ENCODE measurements at regions not wholly inside any gene's neighbourhood (a gene's known extent, or its start where the extent isn't known, plus 50 kb on each side); places are given as distances from the start of the nearest gene placed in this dataset.

DNA sequence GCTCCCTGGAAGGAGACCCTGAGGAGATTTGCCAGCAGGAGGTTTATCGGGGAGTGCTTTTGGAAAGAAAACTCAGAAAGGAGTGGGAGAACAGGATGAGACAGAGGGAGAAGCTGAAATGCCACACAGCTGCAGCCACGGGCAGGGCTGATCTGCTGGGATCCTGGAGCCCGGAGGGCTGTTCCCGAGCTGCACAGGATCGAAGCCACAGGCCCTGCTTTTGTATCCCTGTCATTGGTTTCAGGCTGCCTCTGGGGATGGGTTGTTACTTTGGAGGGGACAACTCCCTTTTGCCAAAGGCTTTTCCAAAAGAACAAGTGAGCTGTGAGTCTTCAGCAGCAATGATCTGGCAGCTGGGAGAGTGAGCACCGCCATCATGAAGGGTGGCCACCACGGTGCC, 152.5 kb upstream of the PTCH1 start:
- H3K4me3 Mint-ChIP-seq = no peak overlapping the region
- Histone ChIP-seq H3K4me3 (ENCODE audit: low read length) (no peak overlapping the region), H3K4me1 (ENCODE audit: control insufficient read depth, insufficient read depth, low read length) (no peaks in the 10 kb centered on the region), H3K36me3 (ENCODE audit: control insufficient read depth, insufficient read depth, low read length) (no peaks in the 10 kb centered on the region), H3K9ac (ENCODE audit: extremely low read depth, low read length, poor library complexity, severe bottlenecking) (no peak overlapping the region), H3K9me3 (ENCODE audit: control insufficient read depth, low read length) (no peaks in the 10 kb centered on the region), H3K27ac (ENCODE audit: low read depth, low read length) (no peak overlapping the region), H3K27me3 (ENCODE audit: control insufficient read depth, insufficient read depth, low read length, poor library complexity, severe bottlenecking) (peaks cover 6% of the 10 kb centered on the region)
- peaks cover 23% of the 10 kb centered on the region for H3K4me1 Mint-ChIP-seq
- no peaks in the 10 kb centered on the region for H3K36me3 Mint-ChIP-seq (ENCODE audit: low read depth)
- H3K27me3 Mint-ChIP-seq (ENCODE audit: insufficient read depth) = peaks cover 13% of the 10 kb centered on the region
- H3K9me3 Mint-ChIP-seq = no peaks in the 10 kb centered on the region
- H3K27ac Mint-ChIP-seq = no peak overlapping the region
- 85 to 87% methylated on average over 5 to 7 of the region's 7 CpGs for WGBS, 2 experiments (ENCODE audit: insufficient coverage in 1 of 2, insufficient read length in 1 of 2)
- TF ChIP-seq, protein P1, sequence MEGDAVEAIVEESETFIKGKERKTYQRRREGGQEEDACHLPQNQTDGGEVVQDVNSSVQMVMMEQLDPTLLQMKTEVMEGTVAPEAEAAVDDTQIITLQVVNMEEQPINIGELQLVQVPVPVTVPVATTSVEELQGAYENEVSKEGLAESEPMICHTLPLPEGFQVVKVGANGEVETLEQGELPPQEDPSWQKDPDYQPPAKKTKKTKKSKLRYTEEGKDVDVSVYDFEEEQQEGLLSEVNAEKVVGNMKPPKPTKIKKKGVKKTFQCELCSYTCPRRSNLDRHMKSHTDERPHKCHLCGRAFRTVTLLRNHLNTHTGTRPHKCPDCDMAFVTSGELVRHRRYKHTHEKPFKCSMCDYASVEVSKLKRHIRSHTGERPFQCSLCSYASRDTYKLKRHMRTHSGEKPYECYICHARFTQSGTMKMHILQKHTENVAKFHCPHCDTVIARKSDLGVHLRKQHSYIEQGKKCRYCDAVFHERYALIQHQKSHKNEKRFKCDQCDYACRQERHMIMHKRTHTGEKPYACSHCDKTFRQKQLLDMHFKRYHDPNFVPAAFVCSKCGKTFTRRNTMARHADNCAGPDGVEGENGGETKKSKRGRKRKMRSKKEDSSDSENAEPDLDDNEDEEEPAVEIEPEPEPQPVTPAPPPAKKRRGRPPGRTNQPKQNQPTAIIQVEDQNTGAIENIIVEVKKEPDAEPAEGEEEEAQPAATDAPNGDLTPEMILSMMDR (conservative IDR thresholded peaks at IDR 0.05) = no peak
- no peak for DNase-seq

DNA sequence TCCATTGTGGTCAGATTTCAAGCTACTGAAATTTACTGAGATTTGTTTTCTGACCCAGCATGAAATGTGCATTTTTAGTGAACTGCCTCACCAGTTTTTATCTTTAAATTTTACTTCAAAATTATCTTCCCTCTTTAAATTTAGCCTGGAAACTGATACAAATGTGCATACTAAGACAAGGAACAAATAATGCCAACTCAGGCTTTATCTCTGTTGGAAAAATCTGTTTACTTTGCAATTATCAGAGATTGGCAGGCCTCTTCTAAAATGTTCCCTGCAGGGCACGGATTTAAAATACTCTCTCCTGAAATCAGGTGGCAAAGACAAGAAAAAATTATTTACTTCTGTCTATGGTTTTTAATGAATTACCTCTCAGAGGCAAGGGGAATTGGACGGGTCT, 151.0 kb upstream of the PTCH1 start:
- no peak overlapping the region for H3K9ac ChIP-seq (ENCODE audit: extremely low read depth, low read length, poor library complexity, severe bottlenecking)
- TF ChIP-seq, protein P1 (conservative IDR thresholded peaks at IDR 0.05) = no peak
- H3K27me3 ChIP-seq (ENCODE audit: control insufficient read depth, insufficient read depth, low read length, poor library complexity, severe bottlenecking) = peaks cover 6% of the 10 kb centered on the region
- H3K4me1 ChIP-seq (ENCODE audit: control insufficient read depth, insufficient read depth, low read length) = no peaks in the 10 kb centered on the region
- H3K27me3 Mint-ChIP-seq (ENCODE audit: insufficient read depth) = peaks cover 15% of the 10 kb centered on the region
- no peak overlapping the region for H3K4me3 ChIP-seq (ENCODE audit: low read length)
- H3K9me3 ChIP-seq (ENCODE audit: control insufficient read depth, low read length) = no peaks in the 10 kb centered on the region
- WGBS, 2 experiments (ENCODE audit: insufficient coverage in 1 of 2, insufficient read length in 1 of 2) = 80% methylated on average over 2 of the region's 2 CpGs; no CpG with 5 or more reads in 1 of the 2 experiments
- no peaks in the 10 kb centered on the region for H3K36me3 ChIP-seq (ENCODE audit: control insufficient read depth, insufficient read depth, low read length)
- H3K9me3 Mint-ChIP-seq = no peaks in the 10 kb centered on the region
- no peak overlapping the region for H3K27ac Mint-ChIP-seq
- H3K27ac ChIP-seq (ENCODE audit: low read depth, low read length) = no peak overlapping the region
- H3K4me3 Mint-ChIP-seq = no peak overlapping the region
- H3K36me3 Mint-ChIP-seq (ENCODE audit: low read depth) = no peaks in the 10 kb centered on the region
- H3K4me1 Mint-ChIP-seq = peaks cover 23% of the 10 kb centered on the region
- DNase-seq = no peak

DNA sequence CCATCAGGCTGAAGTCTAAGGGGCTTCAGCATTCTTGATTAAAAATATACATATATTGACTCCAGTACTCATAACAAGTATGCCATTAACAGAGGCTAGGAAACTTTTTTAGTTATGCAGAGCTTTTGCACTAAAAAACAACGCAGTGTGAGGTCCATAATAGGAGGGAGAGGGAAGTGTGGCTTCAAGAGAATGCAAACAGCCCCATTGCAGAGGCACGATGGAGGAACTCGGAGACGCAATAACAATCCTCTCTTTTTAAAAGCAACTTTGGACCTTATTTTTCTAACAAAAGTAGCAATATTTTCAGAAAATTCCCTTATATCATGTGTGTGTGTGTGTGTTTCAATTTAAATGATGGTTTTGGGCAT, 150.0 kb upstream of the PTCH1 start:
- peaks cover 23% of the 10 kb centered on the region for H3K4me1 Mint-ChIP-seq
- no peaks in the 10 kb centered on the region for H3K9me3 Mint-ChIP-seq
- Histone ChIP-seq H3K4me3 (ENCODE audit: low read length) (no peak overlapping the region), H3K27ac (ENCODE audit: low read depth, low read length) (no peak overlapping the region), H3K27me3 (ENCODE audit: control insufficient read depth, insufficient read depth, low read length, poor library complexity, severe bottlenecking) (peaks cover 6% of the 10 kb centered on the region), H3K36me3 (ENCODE audit: control insufficient read depth, insufficient read depth, low read length) (no peaks in the 10 kb centered on the region), H3K4me1 (ENCODE audit: control insufficient read depth, insufficient read depth, low read length) (no peaks in the 10 kb centered on the region), H3K9me3 (ENCODE audit: control insufficient read depth, low read length) (no peaks in the 10 kb centered on the region), H3K9ac (ENCODE audit: extremely low read depth, low read length, poor library complexity, severe bottlenecking) (no peak overlapping the region)
- no peak for DNase-seq
- H3K36me3 Mint-ChIP-seq (ENCODE audit: low read depth) = no peaks in the 10 kb centered on the region
- no peak overlapping the region for H3K27ac Mint-ChIP-seq
- H3K4me3 Mint-ChIP-seq = no peak overlapping the region
- WGBS, 2 experiments (ENCODE audit: insufficient coverage in 1 of 2, insufficient read length in 1 of 2) = 17 to 65% methylated on average over 1 to 4 of the region's 4 CpGs
- peaks cover 15% of the 10 kb centered on the region for H3K27me3 Mint-ChIP-seq (ENCODE audit: insufficient read depth)
- TF ChIP-seq, protein P1 (conservative IDR thresholded peaks at IDR 0.05) = no peak
